Putamen (tissue), 1 donor: ENCODE measurements at regions not wholly inside any gene's neighbourhood (a gene's known extent, or its start where the extent isn't known, plus 50 kb on each side); places are given as distances from the start of the nearest gene placed in this dataset.
A peak's percentile ranks its signal among the peaks of the same experiment; 100 is the strongest.

ENCODE experiments used
- DNase-seq: peaks from one replicate; pipeline ENCODE4 v3.0.0-alpha.2; 2016; ENCODE audit warnings: low spot score

- DNase-seq, result no peak
Measured at GRCh38 chr13:80452279-80452678, 111.4 kb upstream of the SPRY2 start.

GRCh38 chr13:80451641-80452040 lies 110.7 kb upstream of the SPRY2 start:
- DNase-seq, result no peak

GRCh38 chr13:80450386-80450785 lies 109.5 kb upstream of the SPRY2 start:
- DNase-seq, result no peak

GRCh38 chr13:80448725-80449124 lies 107.8 kb upstream of the SPRY2 start:
- DNase-seq, result no peak

- no peak for DNase-seq
Measured at GRCh38 chr13:80447747-80448146, 106.8 kb upstream of the SPRY2 start.

- DNase-seq, result peak; percentile 14
Measured at GRCh38 chr13:80444240-80445015, 103.5 kb upstream of the SPRY2 start.

- DNase-seq, result no peak
Measured at GRCh38 chr13:80442609-80443008, 101.7 kb upstream of the SPRY2 start.

GRCh38 chr13:80441968-80442367 lies 101.0 kb upstream of the SPRY2 start:
- no peak for DNase-seq

- DNase-seq, result no peak
Measured at GRCh38 chr13:80438521-80438920, 97.6 kb upstream of the SPRY2 start.

- no peak for DNase-seq
Measured at GRCh38 chr13:80437231-80437630, 96.3 kb upstream of the SPRY2 start.

- no peak for DNase-seq
Measured at GRCh38 chr13:80436571-80437169, 95.7 kb upstream of the SPRY2 start.

GRCh38 chr13:80430561-80430960 lies 89.6 kb upstream of the SPRY2 start:
- DNase-seq, result no peak

GRCh38 chr13:80428349-80429096 lies 87.6 kb upstream of the SPRY2 start:
- DNase-seq, result no peak

GRCh38 chr13:80419416-80419815 lies 78.5 kb upstream of the SPRY2 start:
- DNase-seq, result no peak

GRCh38 chr13:80413611-80414010 lies 72.7 kb upstream of the SPRY2 start:
- no peak for DNase-seq

GRCh38 chr13:80408270-80408669 lies 67.3 kb upstream of the SPRY2 start:
- no peak for DNase-seq

GRCh38 chr13:80400865-80401426 lies 60.0 kb upstream of the SPRY2 start:
- DNase-seq, result no peak

GRCh38 chr13:80400164-80400864 lies 59.4 kb upstream of the SPRY2 start:
- DNase-seq, result no peak

- no peak for DNase-seq
Measured at GRCh38 chr13:80399340-80400163, 58.6 kb upstream of the SPRY2 start.
